ENCODE measurements at regions not wholly inside any gene's neighbourhood (a gene's known extent, or its start where the extent isn't known, plus 50 kb on each side); places are given as distances from the start of the nearest gene placed in this dataset.
A peak's percentile ranks its signal among the peaks of the same experiment; 100 is the strongest.

DNA sequence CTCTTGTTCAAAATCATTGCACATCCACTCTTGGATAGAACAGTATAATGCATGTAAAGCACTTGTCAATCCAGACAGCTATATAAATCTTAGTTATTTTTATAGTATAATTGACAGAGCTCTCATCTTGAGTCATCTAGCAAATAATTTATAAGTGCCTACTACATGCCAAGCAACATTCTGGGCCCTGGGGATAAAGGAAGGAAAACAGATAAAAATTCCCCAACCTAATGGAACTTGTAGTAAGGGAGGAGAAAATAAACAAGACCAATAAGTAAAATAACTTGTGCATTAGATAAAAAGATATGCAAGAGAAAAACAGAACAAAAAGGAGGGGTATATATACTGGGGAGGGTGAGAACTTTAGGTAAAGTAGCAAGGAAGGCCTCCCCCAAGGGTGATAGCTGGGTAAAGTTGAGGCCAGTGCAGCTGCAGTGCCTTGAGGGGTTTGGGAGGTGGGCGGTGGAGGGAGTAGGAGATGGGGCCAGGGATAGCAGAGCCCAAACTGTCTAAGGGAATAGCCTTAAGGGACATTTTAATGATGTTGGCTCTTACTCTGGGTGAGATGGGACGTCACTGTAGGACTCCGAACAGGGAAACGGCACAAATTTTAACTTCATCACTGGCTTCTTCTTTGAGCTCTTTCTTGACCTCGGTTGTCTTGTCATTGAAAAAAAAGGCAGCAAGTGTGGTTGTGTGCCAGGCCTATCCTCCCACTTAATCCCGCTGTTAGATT is 79.3 kb upstream of the SEC61G start:
- H3K36me3 Mint-ChIP-seq: no peaks in the 10 kb centered on the region
- H3K9me3 Mint-ChIP-seq: no peaks in the 10 kb centered on the region
- H3K4me3 Mint-ChIP-seq: no peak overlapping the region
- H3K4me1 Mint-ChIP-seq: no peaks in the 10 kb centered on the region
- H3K27ac Mint-ChIP-seq: no peak overlapping the region
- DNase-seq (ENCODE audit: low spot score in 2 of 2): no peak
- no peak for ATAC-seq

DNA sequence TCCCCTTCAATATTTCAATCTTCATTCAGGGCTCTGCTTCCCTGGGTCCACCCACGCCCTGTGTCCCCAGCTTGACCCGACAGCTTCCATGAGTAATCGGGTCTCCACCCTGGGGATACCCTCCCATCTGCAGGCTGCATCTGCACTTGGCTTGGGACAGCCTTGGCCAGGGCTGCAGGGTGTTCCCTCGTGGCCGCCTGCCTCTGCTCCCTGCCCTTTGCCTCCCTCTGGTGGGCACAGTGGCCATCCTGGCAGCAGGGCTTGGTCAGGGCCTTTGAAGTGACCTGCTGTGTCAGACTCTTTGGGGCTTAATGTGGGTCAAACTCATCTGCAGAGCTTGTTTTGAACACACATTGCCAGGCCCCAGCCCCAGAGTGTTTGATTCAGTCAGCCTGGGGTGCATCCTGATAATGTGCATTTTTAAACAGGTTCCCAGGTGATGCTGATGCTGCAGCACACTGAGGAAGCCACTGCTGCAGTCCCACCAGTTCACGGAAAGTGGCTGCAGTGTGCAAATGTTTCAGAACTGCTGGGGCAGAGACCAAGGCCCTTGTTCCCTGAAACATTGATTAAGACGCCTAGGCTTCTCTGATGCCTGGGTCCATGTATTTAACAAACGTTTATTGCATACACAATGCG is 80.7 kb upstream of the SEC61G start:
- ATAC-seq (peak; percentile 45), DNase-seq (ENCODE audit: low spot score in 2 of 2) (no peak)
- no peak overlapping the region for H3K4me3 Mint-ChIP-seq
- H3K9me3 Mint-ChIP-seq: no peaks in the 10 kb centered on the region
- H3K36me3 Mint-ChIP-seq: no peaks in the 10 kb centered on the region
- no peaks in the 10 kb centered on the region for H3K4me1 Mint-ChIP-seq
- H3K27ac Mint-ChIP-seq: no peak overlapping the region

DNA sequence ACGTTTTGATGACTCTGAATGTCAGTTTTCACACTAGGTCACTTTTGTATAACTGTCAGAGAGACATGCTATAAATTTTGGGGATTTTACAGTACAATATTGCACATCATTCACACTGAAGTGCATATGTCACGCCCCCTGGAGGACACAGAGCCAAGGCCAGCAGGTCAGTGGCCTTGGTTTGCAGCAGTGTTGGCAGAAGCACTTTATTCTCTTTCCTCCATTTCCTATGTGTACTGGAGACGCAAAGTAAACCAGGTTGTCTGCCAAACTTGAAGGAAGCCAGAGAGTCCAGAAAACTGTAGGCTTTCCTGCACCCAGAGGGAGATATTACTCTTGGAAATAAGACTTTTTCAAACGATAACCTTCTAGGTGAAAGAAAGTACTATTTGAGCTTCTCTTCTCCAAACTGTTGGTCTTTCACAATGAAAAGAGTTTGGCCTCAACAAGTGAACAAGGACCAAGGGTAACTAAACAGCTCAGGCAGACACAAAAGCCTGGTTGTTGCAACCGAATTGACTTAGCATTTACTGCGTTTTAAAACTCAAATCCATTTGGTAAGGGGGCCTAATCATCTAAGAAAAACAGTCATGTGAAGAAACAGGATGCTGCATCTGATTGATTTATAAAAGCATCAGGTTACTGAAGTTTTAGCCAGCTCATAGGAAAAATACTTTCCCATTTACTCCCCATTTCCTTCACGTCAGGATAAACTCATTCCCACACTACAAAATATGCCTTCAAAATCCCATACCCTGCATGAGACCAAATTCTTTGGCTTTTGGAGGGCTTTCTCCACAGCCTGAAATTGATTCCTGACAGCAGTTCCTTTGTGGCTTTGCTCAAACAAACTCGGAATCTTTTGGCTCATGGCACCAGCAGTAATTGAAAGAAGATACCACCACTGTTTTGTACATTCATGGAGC is 83.0 kb upstream of the SEC61G start:
- Mint-ChIP-seq H3K36me3 (no peaks in the 10 kb centered on the region), H3K9me3 (no peaks in the 10 kb centered on the region)
- DNase-seq (ENCODE audit: low spot score in 2 of 2): no peak

GRCh38 chr7:54843841-54844355 is 84.9 kb upstream of the SEC61G start:
- no peaks in the 10 kb centered on the region for H3K9me3 Mint-ChIP-seq
- ATAC-seq: no peak
- no peak for DNase-seq (ENCODE audit: low spot score in 2 of 2)
- no peak overlapping the region for H3K27ac Mint-ChIP-seq
- no peak overlapping the region for H3K4me3 Mint-ChIP-seq
- no peaks in the 10 kb centered on the region for H3K4me1 Mint-ChIP-seq
- no peaks in the 10 kb centered on the region for H3K36me3 Mint-ChIP-seq

More for the DNA sequence above, 83.0 kb upstream of the SEC61G start:
- Mint-ChIP-seq H3K4me1 (no peaks in the 10 kb centered on the region), H3K4me3 (no peak overlapping the region), H3K27ac (no peak overlapping the region)
- no peak for ATAC-seq

GRCh38 chr7:54846273-54846672 is 87.3 kb upstream of the SEC61G start:
- no peak overlapping the region for H3K4me3 Mint-ChIP-seq
- H3K9me3 Mint-ChIP-seq: no peaks in the 10 kb centered on the region
- H3K36me3 Mint-ChIP-seq: no peaks in the 10 kb centered on the region
- no peaks in the 10 kb centered on the region for H3K4me1 Mint-ChIP-seq
- H3K27ac Mint-ChIP-seq: no peak overlapping the region
- no peak for DNase-seq (ENCODE audit: low spot score in 2 of 2)
- no peak for ATAC-seq

DNA sequence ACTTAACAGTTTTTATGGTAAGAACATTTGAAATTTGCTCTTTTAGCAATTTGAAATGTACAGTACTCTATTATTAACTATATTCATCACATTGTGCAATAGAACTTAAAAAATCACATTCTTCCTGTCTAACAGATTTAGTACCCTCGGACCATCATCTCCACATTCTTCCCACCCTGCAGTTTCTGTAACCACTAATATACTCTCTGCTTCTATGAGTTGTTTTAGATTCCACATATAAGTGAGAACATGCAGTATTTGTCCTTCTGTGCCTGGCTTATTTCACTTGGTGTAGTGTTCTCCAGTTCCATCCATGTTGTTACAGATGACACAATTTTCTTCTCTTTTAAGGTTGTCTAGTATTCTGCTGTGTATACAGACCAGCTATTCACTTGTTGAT is 88.9 kb upstream of the SEC61G start:
- ATAC-seq (no peak), DNase-seq (ENCODE audit: low spot score in 2 of 2) (no peak)
- Mint-ChIP-seq H3K36me3 (no peaks in the 10 kb centered on the region), H3K4me3 (no peak overlapping the region), H3K9me3 (peaks cover 5% of the 10 kb centered on the region), H3K27ac (no peak overlapping the region), H3K4me1 (no peaks in the 10 kb centered on the region)

- Mint-ChIP-seq H3K27ac (no peak overlapping the region), H3K4me1 (no peaks in the 10 kb centered on the region), H3K9me3 (peaks cover 5% of the 10 kb centered on the region), H3K4me3 (no peak overlapping the region), H3K36me3 (no peaks in the 10 kb centered on the region)
- ATAC-seq (no peak), DNase-seq (ENCODE audit: low spot score in 2 of 2) (no peak)
Observed at GRCh38 chr7:54856856-54857255, 97.8 kb upstream of the SEC61G start.

DNA sequence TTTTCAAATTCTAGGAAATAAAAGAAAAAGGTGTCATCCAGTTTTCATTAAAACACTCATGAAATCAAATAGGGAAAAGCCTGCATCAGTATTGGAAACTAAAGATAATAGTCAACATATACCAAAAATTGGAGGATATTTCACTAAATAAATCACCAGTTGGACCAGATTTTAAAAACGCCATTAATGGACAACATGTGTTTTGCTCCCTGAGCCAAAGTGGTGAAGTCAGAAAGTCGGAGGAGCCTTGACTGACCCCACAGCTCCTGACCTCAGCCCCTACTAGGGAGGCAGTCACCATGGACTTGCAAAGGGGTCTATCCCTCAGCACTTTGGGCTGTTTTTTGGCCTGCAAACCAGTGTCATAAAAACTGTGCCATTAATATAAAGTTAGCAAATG is 98.3 kb upstream of the SEC61G start:
- H3K4me1 Mint-ChIP-seq: no peaks in the 10 kb centered on the region

GRCh38 chr7:54858008-54858692 is 99.1 kb upstream of the SEC61G start:
- no peak for DNase-seq (ENCODE audit: low spot score in 2 of 2)
- ATAC-seq: no peak
- Mint-ChIP-seq H3K4me1 (no peaks in the 10 kb centered on the region), H3K4me3 (no peak overlapping the region), H3K9me3 (no peaks in the 10 kb centered on the region), H3K27ac (no peak overlapping the region), H3K36me3 (no peaks in the 10 kb centered on the region)

More for the DNA sequence above, 98.3 kb upstream of the SEC61G start:
- Mint-ChIP-seq H3K4me3 (no peak overlapping the region), H3K36me3 (no peaks in the 10 kb centered on the region), H3K27ac (no peak overlapping the region), H3K9me3 (peaks cover 5% of the 10 kb centered on the region)
- DNase-seq (ENCODE audit: low spot score in 2 of 2) (no peak), ATAC-seq (no peak)

DNA sequence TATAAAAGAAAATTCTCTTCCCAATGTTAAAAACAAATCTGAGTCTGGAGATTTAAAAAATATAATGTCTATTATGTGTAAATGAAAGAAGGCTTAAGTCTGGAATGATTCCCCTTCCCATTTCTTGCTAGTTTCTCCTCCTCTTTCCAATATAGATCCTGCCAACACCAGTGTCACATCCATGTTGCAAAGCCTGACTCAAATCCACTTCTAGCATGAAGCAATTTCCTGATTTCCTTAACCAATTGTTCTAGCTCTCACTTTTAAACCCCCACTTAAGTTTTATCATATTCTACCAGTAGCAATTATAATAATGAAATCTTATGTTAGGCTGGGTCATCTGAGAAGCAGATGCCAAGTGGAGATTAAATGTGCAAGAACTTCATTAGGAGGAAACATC is 100.1 kb upstream of the SEC61G start:
- ATAC-seq: no peak
- H3K4me1 Mint-ChIP-seq: no peaks in the 10 kb centered on the region
- H3K27ac Mint-ChIP-seq: no peak overlapping the region
- no peaks in the 10 kb centered on the region for H3K9me3 Mint-ChIP-seq
- no peaks in the 10 kb centered on the region for H3K36me3 Mint-ChIP-seq
- no peak for DNase-seq (ENCODE audit: low spot score in 2 of 2)
- H3K4me3 Mint-ChIP-seq: no peak overlapping the region

- DNase-seq (ENCODE audit: low spot score in 2 of 2): no peak
- Mint-ChIP-seq H3K36me3 (no peaks in the 10 kb centered on the region), H3K27ac (no peak overlapping the region), H3K9me3 (no peaks in the 10 kb centered on the region), H3K4me3 (no peak overlapping the region), H3K4me1 (no peaks in the 10 kb centered on the region)
- ATAC-seq: no peak
Observed at GRCh38 chr7:54859545-54859944, 100.5 kb upstream of the SEC61G start.

GRCh38 chr7:54860003-54860775 is 101.2 kb upstream of the SEC61G start:
- ATAC-seq (peak; percentile 31), DNase-seq (ENCODE audit: low spot score in 2 of 2) (no peak)
- Mint-ChIP-seq H3K4me1 (no peaks in the 10 kb centered on the region), H3K9me3 (no peaks in the 10 kb centered on the region), H3K36me3 (no peaks in the 10 kb centered on the region), H3K4me3 (no peak overlapping the region), H3K27ac (no peak overlapping the region)

DNA sequence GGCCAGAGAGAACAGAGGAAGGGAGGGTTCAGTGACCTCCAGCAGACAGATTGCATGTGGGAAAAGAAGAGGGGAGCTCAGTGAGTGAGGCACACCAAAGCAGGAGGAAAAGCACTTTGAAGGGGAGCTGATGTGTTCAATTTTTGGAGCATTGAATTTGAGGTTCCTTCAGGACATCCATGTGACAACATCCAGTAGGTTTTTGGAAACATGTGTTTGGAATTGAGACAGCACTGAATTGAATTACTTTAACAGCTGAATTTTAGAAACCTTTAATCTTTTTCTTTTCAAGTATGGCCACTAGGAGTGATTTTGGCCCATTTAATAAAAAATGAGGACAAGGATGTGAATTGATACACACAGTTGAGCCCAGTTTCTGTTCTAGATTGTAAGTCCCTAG is 101.8 kb upstream of the SEC61G start:
- Mint-ChIP-seq H3K36me3 (no peaks in the 10 kb centered on the region), H3K27ac (no peak overlapping the region), H3K9me3 (no peaks in the 10 kb centered on the region), H3K4me1 (no peaks in the 10 kb centered on the region), H3K4me3 (no peak overlapping the region)
- ATAC-seq (no peak), DNase-seq (ENCODE audit: low spot score in 2 of 2) (no peak)

DNA sequence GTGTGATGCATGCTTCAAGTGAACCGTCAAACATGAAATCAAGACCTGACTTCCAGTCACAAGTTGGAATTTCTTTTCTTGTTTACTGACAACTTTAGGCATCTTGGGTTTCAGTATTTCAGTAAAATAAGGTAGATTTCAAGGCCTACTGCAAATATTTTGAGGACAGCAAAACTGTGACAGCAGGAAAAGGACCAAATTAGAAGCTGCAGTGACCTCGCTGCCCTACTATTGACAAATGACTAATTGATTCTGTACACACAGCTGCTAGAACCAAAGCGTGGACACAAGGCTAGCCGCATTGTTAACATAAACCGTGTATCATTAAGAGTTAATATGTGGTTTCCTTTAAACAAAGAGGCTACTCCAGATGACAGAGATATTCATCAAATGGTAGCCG is 105.7 kb upstream of the SEC61G start:
- Mint-ChIP-seq H3K36me3 (no peaks in the 10 kb centered on the region), H3K27ac (no peak overlapping the region), H3K4me1 (no peaks in the 10 kb centered on the region), H3K9me3 (no peaks in the 10 kb centered on the region), H3K4me3 (no peak overlapping the region)
- DNase-seq (ENCODE audit: low spot score in 2 of 2) (no peak), ATAC-seq (no peak)

Measured in stimulated activated effector memory CD8-positive, alpha-beta T cell treated with anti-CD3 and anti-CD28 coated beads, Interleukin-12 subunit alpha, Interleukin-12 subunit beta, amount 100 ng/mL, for 72 hours (primary cell).